Activated CD4-positive, alpha-beta T cell treated with anti-CD3 and anti-CD28 coated beads for 48 hours (primary cell): ENCODE measurements at regions not wholly inside any gene's neighbourhood (a gene's known extent, or its start where the extent isn't known, plus 50 kb on each side); places are given as distances from the start of the nearest gene placed in this dataset.

ENCODE experiments used
- DNase-seq: peaks from one replicate; pipeline ENCODE4 v3.0.0-alpha.2; 2020

- no peak for DNase-seq
Measured at GRCh38 chr6:104614394-104614793, 245.3 kb downstream of the HACE1 start.

GRCh38 chr6:104613416-104614001 is 246.2 kb downstream of the HACE1 start:
- no peak for DNase-seq

- no peak for DNase-seq
Measured at GRCh38 chr6:104612541-104612940, 247.2 kb downstream of the HACE1 start.

- no peak for DNase-seq
Measured at GRCh38 chr6:104608101-104608500, 251.6 kb downstream of the HACE1 start.

GRCh38 chr6:104607501-104607900 is 252.2 kb downstream of the HACE1 start:
- DNase-seq: no peak

- DNase-seq: no peak
Measured at GRCh38 chr6:104606361-104606760, 253.4 kb downstream of the HACE1 start.

- DNase-seq: no peak
Measured at GRCh38 chr6:104604685-104605084, 255.0 kb downstream of the HACE1 start.

- no peak for DNase-seq
Measured at GRCh38 chr6:104603108-104603745, 256.5 kb downstream of the HACE1 start.

- DNase-seq: no peak
Measured at GRCh38 chr6:104601721-104602120, 258.0 kb downstream of the HACE1 start.

GRCh38 chr6:104601131-104601651 is 258.5 kb downstream of the HACE1 start:
- DNase-seq: no peak

- no peak for DNase-seq
Measured at GRCh38 chr6:104600639-104600931, 259.1 kb downstream of the HACE1 start.

- DNase-seq: no peak
Measured at GRCh38 chr6:104599821-104600638, 259.7 kb downstream of the HACE1 start.

- DNase-seq: no peak
Measured at GRCh38 chr6:104597541-104598050, 262.1 kb downstream of the HACE1 start.

- no peak for DNase-seq
Measured at GRCh38 chr6:104596091-104596490, 263.6 kb downstream of the HACE1 start.

- no peak for DNase-seq
Measured at GRCh38 chr6:104595311-104595820, 264.4 kb downstream of the HACE1 start.

GRCh38 chr6:104591573-104592334 is 268.0 kb downstream of the HACE1 start:
- no peak for DNase-seq

GRCh38 chr6:104589940-104590339 is 269.8 kb downstream of the HACE1 start:
- DNase-seq: no peak

- DNase-seq: no peak
Measured at GRCh38 chr6:104585646-104586045, 274.1 kb downstream of the HACE1 start.

GRCh38 chr6:104580452-104580851 is 279.3 kb downstream of the HACE1 start:
- no peak for DNase-seq

GRCh38 chr6:104579310-104579863 is 280.3 kb downstream of the HACE1 start:
- DNase-seq: no peak

GRCh38 chr6:104575536-104575935 is 284.2 kb downstream of the HACE1 start:
- DNase-seq: no peak

GRCh38 chr6:104574135-104574750 is 285.5 kb downstream of the HACE1 start:
- no peak for DNase-seq
